Caki2 (cell line): ENCODE measurements at regions not wholly inside any gene's neighbourhood (a gene's known extent, or its start where the extent isn't known, plus 50 kb on each side); places are given as distances from the start of the nearest gene placed in this dataset.
A peak's percentile ranks its signal among the peaks of the same experiment; 100 is the strongest.

ENCODE experiments used
- DNase-seq: peaks from one replicate; pipeline ENCODE4 v3.0.0-alpha.2; 2015; ENCODE audit warnings: low read depth
- in situ Hi-C: cut with HindIII; loops from 2 replicates; pipeline ENCODE4 v1.10.0; 2016; ENCODE audit warnings: low sequenced_read_pairs, low pct_unique_long_range_greater_than_20kb, mixed read lengths

GRCh38 chrX:9144701-9145241, 110.8 kb upstream of the FAM9B start:
- in situ Hi-C loops: no loop called here
- no peak for DNase-seq

- DNase-seq: no peak
- in situ Hi-C loops: no loop called here
Observed at GRCh38 chrX:9146657-9147056, 112.7 kb upstream of the FAM9B start.

- in situ Hi-C loops: no loop called here
- DNase-seq: no peak
Observed at GRCh38 chrX:9147086-9147485, 113.2 kb upstream of the FAM9B start.

GRCh38 chrX:9147726-9148125, 113.8 kb upstream of the FAM9B start:
- in situ Hi-C loops: no loop called here
- no peak for DNase-seq

DNA sequence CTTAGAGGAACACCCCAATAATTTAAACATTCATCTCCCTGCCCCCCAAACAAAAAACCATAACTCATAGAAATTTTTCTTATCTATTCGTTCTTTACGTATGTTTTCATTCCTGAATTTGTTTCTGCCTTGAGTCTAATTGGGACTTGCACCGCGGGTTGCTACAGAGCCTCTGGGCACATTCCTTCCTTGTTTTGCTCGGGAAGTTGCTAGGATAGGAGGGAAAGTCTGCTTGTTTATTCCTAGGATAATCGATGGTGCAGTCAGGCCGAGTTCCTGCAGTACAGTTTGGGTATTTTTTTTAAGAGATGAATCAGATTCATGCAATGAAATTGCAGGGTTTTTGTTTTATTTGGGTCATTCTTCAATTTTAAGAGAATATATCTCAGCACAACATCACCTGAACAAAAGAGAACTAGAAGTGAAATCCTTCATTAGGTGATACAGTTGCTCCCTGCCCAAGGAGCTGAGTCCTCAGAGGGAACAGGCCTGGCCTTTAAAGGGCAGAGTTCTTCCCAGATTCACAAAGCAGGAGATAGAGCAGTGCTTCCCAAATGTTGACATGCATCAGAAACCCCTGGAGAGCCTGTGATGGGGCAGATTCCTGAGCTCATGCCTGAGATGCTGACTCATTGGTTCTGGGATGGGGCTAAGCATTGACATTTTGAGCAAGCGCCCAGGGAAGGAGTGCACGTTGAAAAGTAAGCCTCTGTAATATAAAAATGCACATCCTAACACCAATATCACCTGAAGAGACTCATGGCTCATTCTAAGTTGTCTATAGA, 114.9 kb upstream of the FAM9B start:
- DNase-seq: peak; percentile 41
- in situ Hi-C loops: no loop called here

GRCh38 chrX:9149501-9150245, 115.7 kb upstream of the FAM9B start:
- in situ Hi-C loops: no loop called here
- no peak for DNase-seq

DNA sequence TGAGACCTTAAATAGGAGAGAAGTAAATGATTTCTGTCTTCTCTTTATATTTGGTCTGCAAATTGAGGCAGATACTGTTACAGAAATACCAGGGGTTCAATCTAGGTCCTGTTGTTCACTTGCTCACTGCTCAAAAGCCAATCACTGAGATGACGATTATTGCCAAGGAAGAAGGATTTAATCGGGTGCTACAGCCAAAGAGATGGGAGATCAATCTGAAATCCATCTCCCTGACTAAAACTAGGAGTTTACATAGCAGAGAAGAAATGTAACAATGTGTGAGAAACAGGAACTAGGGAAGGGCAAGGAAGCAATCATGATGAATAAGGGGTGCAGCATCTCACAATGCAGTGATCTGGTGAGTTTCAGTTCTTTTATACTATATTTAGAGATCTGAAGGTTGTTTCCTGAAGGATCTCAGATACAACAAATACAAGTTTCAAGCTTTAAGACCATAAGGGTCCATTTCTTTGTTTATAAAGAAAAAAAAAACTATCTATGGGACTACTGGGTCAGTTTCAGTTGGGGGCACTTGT, 117.9 kb upstream of the FAM9B start:
- in situ Hi-C loops: no loop called here
- DNase-seq: no peak

DNA sequence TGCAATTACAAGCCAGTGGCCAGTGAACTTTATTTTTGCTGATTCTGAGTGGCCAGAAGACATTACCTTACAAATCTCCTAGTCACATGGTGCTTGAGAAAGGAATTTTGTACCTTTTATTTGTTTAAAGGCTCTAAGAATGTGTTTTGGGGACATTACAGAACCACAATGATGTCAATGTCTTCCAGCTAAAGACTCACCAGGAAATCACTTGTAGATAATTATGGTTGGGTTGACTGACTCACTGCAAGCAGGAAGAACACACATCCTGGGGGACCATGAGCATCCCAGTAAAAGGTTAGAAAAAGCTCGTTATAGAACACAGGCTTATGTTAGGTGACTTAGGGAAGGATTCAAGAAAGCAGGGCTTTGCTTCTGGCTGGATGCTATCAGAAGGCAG, 119.4 kb upstream of the FAM9B start:
- peak; percentile 72 for DNase-seq
- in situ Hi-C loops: no loop called here

DNA sequence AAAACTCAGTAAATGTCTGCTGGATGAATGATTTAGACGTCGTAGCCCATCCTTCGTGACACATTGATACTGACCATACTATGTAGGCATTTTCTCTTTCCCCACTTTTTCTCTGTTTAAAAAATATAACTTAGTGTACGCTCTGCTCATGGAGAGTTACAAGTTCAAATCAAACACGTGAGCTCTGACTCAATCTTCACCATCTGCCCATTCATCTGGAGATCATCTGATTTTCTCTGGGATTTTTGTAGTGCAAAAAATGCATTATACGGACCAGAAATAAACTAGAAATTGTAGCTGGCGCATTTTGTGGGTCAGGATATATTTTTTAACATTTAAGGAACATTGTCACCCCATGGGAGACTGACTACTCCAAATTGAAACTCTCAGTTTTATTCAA, 124.7 kb upstream of the FAM9B start:
- DNase-seq: no peak
- in situ Hi-C loops: no loop called here

DNA sequence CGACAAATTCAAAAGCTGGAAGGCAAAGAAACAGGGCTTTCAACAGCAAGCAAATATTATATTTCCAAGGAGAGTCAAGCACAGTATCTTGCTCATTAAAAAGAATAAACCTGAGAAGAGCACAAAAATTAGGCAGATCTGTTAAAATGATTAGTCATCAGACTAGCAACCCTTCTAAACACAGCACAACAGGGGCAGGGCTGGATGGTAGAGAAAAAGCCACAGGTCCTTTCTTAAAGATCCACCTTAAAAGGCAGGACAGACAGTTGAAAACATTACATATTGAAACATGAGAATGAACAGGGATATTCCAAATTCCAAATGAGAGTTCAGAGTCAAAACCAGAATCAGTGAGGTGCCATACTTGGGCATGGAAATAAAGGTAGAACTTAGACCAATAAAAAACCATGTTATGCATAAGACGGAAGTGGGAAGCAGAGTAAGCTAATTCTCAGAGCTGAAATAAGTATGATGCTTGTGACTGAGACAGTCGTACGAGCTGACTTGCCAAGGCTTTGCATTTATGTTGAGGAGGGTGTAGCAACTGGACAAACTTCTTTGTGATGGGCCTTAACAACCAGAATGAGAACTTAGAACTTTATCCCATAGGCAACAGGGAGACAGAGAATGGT, 126.9 kb upstream of the FAM9B start:
- in situ Hi-C loops: no loop called here
- DNase-seq: no peak

DNA sequence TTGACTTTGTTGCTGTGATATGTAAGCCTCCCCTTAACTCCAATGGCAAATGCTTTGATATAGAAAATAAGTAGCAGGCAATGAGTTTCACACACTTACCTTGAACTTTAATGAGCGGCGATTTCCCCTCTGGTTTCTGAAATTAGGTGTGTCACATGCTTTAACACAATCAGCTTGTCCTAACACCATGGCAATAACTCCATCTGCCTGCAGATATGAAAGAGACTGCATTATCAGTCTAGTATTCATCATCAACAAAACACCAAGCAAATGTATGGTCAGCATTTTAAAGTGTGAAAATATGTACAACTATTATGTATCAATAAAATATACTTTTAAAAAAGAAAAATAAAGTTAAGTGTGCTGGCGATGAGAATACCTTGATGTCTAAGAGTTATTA, 128.8 kb upstream of the FAM9B start:
- in situ Hi-C loops: no loop called here
- DNase-seq: no peak

DNA sequence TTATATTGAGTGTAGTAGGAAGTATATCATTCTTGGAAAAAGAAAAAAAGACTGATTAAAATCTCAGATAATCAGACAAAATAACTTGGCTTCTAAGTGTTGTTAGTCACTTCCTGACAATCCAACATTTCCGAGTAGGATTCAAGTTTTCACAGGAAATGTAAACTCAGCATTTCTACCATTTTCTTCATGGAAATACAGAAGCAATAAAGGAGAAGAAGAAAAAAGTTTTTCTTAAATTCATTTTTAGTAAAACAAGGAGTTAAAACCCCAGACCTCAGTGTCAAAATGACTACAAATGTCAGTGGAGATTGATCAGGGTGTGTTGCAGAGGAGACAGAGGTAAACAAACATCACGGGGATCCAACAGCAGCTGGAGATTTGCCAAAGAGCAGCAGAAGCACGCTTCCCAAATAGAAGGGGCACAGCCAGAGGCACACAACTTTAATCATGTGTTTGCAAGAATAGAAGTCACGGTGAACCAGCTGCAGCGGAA, 129.3 kb upstream of the FAM9B start:
- in situ Hi-C loops: no loop called here
- no peak for DNase-seq

- no peak for DNase-seq
- in situ Hi-C loops: no loop called here
Observed at GRCh38 chrX:9164086-9164485, 130.2 kb upstream of the FAM9B start.

DNA sequence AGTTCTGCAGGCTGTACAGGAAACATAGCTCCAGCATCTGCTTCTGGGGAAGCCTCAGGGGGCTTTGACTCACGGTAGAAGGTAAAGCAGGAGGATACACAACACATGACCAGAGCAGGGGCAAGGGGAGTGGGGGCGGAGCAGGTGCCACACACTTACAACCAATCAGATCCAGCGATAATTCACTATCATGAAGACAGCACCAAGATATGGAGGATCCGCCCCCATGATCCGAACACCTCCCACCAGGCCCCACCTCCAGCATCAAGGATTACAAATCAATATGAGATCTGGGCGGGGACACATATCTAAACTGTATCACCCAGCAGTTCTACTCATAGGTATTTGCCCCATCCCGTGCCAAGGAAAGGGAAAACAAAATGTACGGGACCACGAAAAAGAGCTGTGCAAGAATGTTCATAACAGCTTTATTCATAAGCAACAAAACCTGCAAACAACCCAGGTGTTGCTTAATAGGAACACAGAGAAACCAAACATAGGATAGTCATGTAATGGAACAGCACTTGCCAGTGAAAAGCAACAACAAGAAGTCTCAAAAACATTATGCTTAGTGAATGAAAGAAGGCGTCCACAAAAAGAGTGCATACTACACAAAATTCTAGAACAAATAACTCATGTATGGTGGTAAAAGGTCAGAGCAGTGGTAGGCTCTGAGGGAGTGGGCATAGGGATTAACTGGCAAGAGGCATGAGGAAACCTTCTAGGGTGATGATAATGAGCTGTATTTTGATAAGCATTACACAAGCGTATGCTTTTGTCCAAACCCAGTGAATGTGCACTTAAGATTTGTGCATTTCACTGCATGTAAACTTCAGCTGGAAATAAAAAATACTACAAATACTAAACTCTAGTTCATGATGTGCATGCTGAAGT, 130.9 kb upstream of the FAM9B start:
- in situ Hi-C loops: no loop called here
- peak; percentile 13 for DNase-seq

GRCh38 chrX:9166584-9166944, 132.6 kb upstream of the FAM9B start:
- DNase-seq: peak; percentile 85
- in situ Hi-C loops: no loop called here

- peak; percentile 81 for DNase-seq
- in situ Hi-C loops: no loop called here
Observed at GRCh38 chrX:9171841-9172463, 138.0 kb upstream of the FAM9B start.

DNA sequence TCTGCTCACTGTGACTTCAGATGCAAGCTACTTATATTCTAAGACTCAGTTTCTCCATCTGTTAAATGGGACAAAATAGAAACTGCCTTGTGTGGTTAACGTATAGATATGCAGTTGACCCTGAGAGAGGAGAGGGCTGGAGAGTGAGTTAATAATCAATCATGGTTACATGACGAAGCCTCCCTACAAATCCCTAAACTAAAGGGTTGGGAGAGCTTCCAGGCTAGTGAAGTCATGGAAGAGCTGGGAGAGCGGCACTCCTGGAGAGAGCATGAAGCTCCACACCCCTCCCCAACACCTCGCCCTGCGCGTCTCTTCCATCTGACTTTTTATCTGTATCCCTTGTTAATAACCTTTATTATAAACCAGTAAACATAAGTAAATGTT, 138.5 kb upstream of the FAM9B start:
- in situ Hi-C loops: no loop called here
- DNase-seq: no peak

GRCh38 chrX:9180623-9181022, 146.7 kb upstream of the FAM9B start:
- no peak for DNase-seq
- in situ Hi-C loops: no loop called here
